Gastrocnemius medialis (tissue), 4 donors: ENCODE measurements at regions not wholly inside any gene's neighbourhood (a gene's known extent, or its start where the extent isn't known, plus 50 kb on each side); places are given as distances from the start of the nearest gene placed in this dataset.

Experiments
- ATAC-seq, 2 donors: fragments of 150-250 bp; one replicate each; pipeline ENCODE4 v1.9.1; 2016
- DNase-seq, 2 donors: peaks; one replicate each; pipeline ENCODE4 v3.0.0-alpha.2; 2019
- H3K27ac ChIP-seq, 4 donors: fragments of 200-600 bp; sonication (generic); 1 replicate in 1 of 4; 2 replicates in 3 of 4; pipeline ENCODE4 v1.5.1; 2016 to 2018; ENCODE audit warnings: mild to moderate bottlenecking in 2 of 4, moderate library complexity in 1 of 4
- H3K27me3 ChIP-seq, 3 donors: fragments of 200-600 bp; sonication (generic) in 2 of 3; 1 replicate in 1 of 3; 2 replicates in 2 of 3; pipeline versions ENCODE4 v1.5.1 to v1.6.0; 2016 to 2019; ENCODE audit warnings: mild to moderate bottlenecking in 1 of 3, moderate library complexity in 1 of 3
- H3K36me3 ChIP-seq, 2 donors: fragments of 200-600 bp; sonication (generic) in 1 of 2; one replicate each; pipeline ENCODE4 v1.5.1; 2017 to 2018
- H3K4me1 ChIP-seq, 2 donors: fragments of 200-600 bp; sonication (generic) in 1 of 2; one replicate each; pipeline ENCODE4 v1.5.1; 2016 to 2017; ENCODE audit warnings: mild to moderate bottlenecking in 2 of 2
- H3K4me3 ChIP-seq, 4 donors: fragments of 200-600 bp; sonication (generic) in 3 of 4; 1 replicate in 1 of 4; 2 replicates in 3 of 4; pipeline ENCODE4 v1.5.1; 2016 to 2019; ENCODE audit warnings: mild to moderate bottlenecking in 2 of 4
- H3K9me3 ChIP-seq, 3 donors: fragments of 200-600 bp; sonication (generic) in 2 of 3; 1 replicate in 1 of 3; 2 replicates in 2 of 3; pipeline ENCODE4 v1.5.1; 2016 to 2019
- POLR2A ChIP-seq, 2 donors: fragments of 450-650 bp; IDR thresholded peaks; one replicate each; pipeline ENCODE4 v1.6.1; 2017; ENCODE audit warnings: antibody characterized with exemption in 2 of 2, mild to moderate bottlenecking in 2 of 2, moderate library complexity in 2 of 2
- in situ Hi-C, 4 donors: fragments of 200-750 bp; cut with MboI; loops; one replicate each; pipeline versions ENCODE4 v1.15.0 to v1.8.0; 2017; ENCODE audit warnings: low sequenced_read_pairs in 4 of 4
- intact Hi-C: fragments of 100-400 bp; cut with DNase I; formaldehyde crosslinking; loops from one replicate; pipeline ENCODE4 v1.15.1; 2023; ENCODE audit warnings: low total_unique reads
- TF ChIP-seq, protein P1 (sequence below), 5 experiments: fragments of 450-650 bp in 3 of 5; fragments of 200-600 bp in 2 of 5; sonication (generic) in 2 of 5; IDR thresholded peaks in 4 of 5; conservative IDR thresholded peaks in 1 of 5; 1 replicate in 4 of 5; 2 replicates in 1 of 5; pipeline ENCODE4 v1.5.1; 2016 to 2019; ENCODE audit warnings: antibody characterized with exemption in 5 of 5, mild to moderate bottlenecking in 3 of 5, moderate library complexity in 3 of 5

DNA sequence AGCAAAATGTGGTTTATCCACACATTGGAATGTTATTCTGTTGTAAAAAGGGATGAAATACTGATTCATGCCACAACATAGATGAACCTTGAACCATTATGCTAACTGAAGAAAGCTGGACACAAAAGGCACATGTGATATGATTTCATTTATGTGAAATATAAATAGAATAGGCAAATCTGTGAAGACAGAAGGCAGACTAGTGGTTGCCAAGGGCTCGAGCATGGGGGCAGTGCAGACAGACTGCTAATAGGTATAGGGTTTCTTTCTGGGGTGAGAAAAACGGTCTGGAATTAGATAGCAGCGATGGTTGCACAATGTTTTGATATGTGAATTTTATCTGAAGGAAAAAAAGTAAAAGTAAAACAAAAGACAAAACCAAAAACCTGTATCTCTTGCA, 54.6 kb upstream of the FNDC1 start:
- TF ChIP-seq, protein P1, sequence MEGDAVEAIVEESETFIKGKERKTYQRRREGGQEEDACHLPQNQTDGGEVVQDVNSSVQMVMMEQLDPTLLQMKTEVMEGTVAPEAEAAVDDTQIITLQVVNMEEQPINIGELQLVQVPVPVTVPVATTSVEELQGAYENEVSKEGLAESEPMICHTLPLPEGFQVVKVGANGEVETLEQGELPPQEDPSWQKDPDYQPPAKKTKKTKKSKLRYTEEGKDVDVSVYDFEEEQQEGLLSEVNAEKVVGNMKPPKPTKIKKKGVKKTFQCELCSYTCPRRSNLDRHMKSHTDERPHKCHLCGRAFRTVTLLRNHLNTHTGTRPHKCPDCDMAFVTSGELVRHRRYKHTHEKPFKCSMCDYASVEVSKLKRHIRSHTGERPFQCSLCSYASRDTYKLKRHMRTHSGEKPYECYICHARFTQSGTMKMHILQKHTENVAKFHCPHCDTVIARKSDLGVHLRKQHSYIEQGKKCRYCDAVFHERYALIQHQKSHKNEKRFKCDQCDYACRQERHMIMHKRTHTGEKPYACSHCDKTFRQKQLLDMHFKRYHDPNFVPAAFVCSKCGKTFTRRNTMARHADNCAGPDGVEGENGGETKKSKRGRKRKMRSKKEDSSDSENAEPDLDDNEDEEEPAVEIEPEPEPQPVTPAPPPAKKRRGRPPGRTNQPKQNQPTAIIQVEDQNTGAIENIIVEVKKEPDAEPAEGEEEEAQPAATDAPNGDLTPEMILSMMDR (IDR thresholded peaks at IDR 0.05 in 4 of 5, conservative IDR thresholded peaks at IDR 0.05 in 1 of 5) = peak in 1 of 5 experiments; percentile 13
- TF ChIP-seq POLR2A (IDR thresholded peaks at IDR 0.05) = no peak
- H3K9me3 ChIP-seq = no peaks in the 10 kb centered on the region
- H3K27ac ChIP-seq = peak overlapping the region; percentile 40 to 84 (median 48)
- no peaks in the 10 kb centered on the region for H3K36me3 ChIP-seq
- H3K4me3 ChIP-seq = no peak overlapping the region
- DNase-seq (no peak), ATAC-seq (no peak)
- in situ Hi-C loops (loop anchor here in 3 of 4 donors (25.0 kb wide), 1 partner anchor 402 kb away; no protein-coding TSS in a partner anchor), intact Hi-C loops (no loop called here)
- H3K4me1 ChIP-seq = peaks cover 38 to 43% of the 10 kb centered on the region in 2 donors
- H3K27me3 ChIP-seq = no peaks in the 10 kb centered on the region

DNA sequence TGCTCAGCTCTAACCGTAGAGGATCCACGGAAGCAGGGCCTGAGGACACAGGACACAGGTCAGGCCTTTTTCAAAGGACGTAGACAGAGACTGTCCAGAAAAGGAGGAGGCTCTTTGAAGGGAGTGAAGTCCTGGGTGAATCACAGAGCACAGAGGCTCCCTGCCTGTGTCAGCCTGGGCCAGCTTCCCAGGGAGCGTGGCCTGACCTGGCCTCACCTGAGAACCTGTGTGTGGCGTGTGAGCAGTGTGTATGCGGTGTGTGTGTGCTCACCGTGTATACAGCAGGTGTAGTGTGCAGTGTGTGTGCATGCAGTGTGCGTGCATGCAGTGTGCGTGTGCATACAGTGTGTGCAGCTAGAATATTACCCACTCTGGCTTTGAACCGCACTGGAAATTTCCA, 56.0 kb upstream of the FNDC1 start:
- no peak for TF ChIP-seq POLR2A (IDR thresholded peaks at IDR 0.05)
- TF ChIP-seq, protein P1 (IDR thresholded peaks at IDR 0.05 in 4 of 5, conservative IDR thresholded peaks at IDR 0.05 in 1 of 5) = no peak

GRCh38 chr6:159112714-159113113, 56.5 kb upstream of the FNDC1 start:
- in situ Hi-C loops (loop anchor here in 3 of 4 donors (25.0 kb wide), 1 partner anchor 400 kb away; no protein-coding TSS in a partner anchor), intact Hi-C loops (no loop called here)

More for the DNA sequence above, 56.0 kb upstream of the FNDC1 start:
- Histone ChIP-seq H3K9me3 (no peaks in the 10 kb centered on the region), H3K27me3 (no peaks in the 10 kb centered on the region), H3K27ac (no peak overlapping the region), H3K36me3 (no peaks in the 10 kb centered on the region), H3K4me1 (peaks cover 38 to 42% of the 10 kb centered on the region in 2 donors), H3K4me3 (no peak overlapping the region)
- in situ Hi-C loops = loop anchor here in 3 of 4 donors (25.0 kb wide), 1 partner anchor 401 kb away; no protein-coding TSS in a partner anchor
- ATAC-seq = no peak
- intact Hi-C loops = no loop called here
- DNase-seq = no peak

DNA sequence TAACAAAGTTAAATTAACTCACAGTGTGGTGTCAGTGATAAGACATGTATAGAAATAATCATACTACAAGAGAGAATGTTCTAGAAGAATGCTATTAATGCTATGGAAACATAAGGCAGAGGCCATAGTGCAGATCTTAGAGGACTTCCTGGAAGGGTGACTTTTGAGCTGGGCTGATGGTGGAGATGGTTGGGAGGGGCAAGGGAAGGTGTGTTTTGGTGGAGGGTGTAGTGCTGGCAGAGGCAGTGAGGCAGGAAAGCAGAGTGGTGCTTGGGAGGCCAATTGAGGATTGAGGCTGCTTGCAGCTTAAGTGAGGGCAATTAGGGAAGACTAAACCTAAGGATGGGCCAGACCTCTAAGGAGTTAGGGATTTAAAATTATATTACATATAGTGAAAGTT, 58.5 kb upstream of the FNDC1 start:
- intact Hi-C loops = no loop called here
- Histone ChIP-seq H3K9me3 (no peaks in the 10 kb centered on the region), H3K27ac (no peak overlapping the region), H3K4me1 (peaks cover 18 to 22% of the 10 kb centered on the region in 2 donors), H3K4me3 (no peak overlapping the region), H3K36me3 (no peaks in the 10 kb centered on the region), H3K27me3 (no peaks in the 10 kb centered on the region)
- ATAC-seq (no peak), DNase-seq (no peak)
- TF ChIP-seq, protein P1 (IDR thresholded peaks at IDR 0.05 in 4 of 5, conservative IDR thresholded peaks at IDR 0.05 in 1 of 5) = no peak
- TF ChIP-seq POLR2A (IDR thresholded peaks at IDR 0.05) = no peak
- in situ Hi-C loops = loop anchor here in 3 of 4 donors (25.0 kb wide), 1 partner anchor 398 kb away; no protein-coding TSS in a partner anchor

More at GRCh38 chr6:159112714-159113113, 56.5 kb upstream of the FNDC1 start:
- Histone ChIP-seq H3K9me3 (no peaks in the 10 kb centered on the region), H3K4me1 (peaks cover 33 to 37% of the 10 kb centered on the region in 2 donors), H3K27me3 (no peaks in the 10 kb centered on the region), H3K4me3 (no peak overlapping the region), H3K36me3 (no peaks in the 10 kb centered on the region), H3K27ac (no peak overlapping the region)
- TF ChIP-seq, protein P1 (IDR thresholded peaks at IDR 0.05 in 4 of 5, conservative IDR thresholded peaks at IDR 0.05 in 1 of 5) = no peak
- ATAC-seq (no peak), DNase-seq (no peak)

GRCh38 chr6:159110013-159110412, 59.2 kb upstream of the FNDC1 start:
- H3K4me1 ChIP-seq = peaks cover 14 to 20% of the 10 kb centered on the region in 2 donors
- ATAC-seq = no peak
- TF ChIP-seq POLR2A (IDR thresholded peaks at IDR 0.05) = no peak
- TF ChIP-seq, protein P1 (IDR thresholded peaks at IDR 0.05 in 4 of 5, conservative IDR thresholded peaks at IDR 0.05 in 1 of 5) = peak in 3 of 5 experiments; percentile 18 to 37 (median 37)

More at GRCh38 chr6:159110013-159110412, 59.2 kb upstream of the FNDC1 start:
- H3K9me3 ChIP-seq = no peaks in the 10 kb centered on the region
- DNase-seq = no peak
- H3K27ac ChIP-seq = no peak overlapping the region
- in situ Hi-C loops (loop anchor here in 3 of 4 donors (25.0 kb wide), 1 partner anchor 398 kb away; no protein-coding TSS in a partner anchor), intact Hi-C loops (no loop called here)
- no peaks in the 10 kb centered on the region for H3K27me3 ChIP-seq
- H3K4me3 ChIP-seq = no peak overlapping the region
- H3K36me3 ChIP-seq = no peaks in the 10 kb centered on the region
